Stomach (tissue), 4 donors: ENCODE measurements at regions not wholly inside any gene's neighbourhood (a gene's known extent, or its start where the extent isn't known, plus 50 kb on each side); places are given as distances from the start of the nearest gene placed in this dataset.

Experiments used
- EP300 ChIP-seq: sonication (generic); formaldehyde crosslinking; IDR thresholded peaks from one replicate; pipeline ENCODE4 v1.6.1; 2017; ENCODE audit warnings: antibody characterized with exemption
- TF ChIP-seq, protein P1 (sequence below), 7 experiments: fragments of 450-650 bp in 4 of 7; fragments of 200-600 bp in 3 of 7; sonication (generic) in 3 of 7; IDR thresholded peaks; one replicate each; pipeline ENCODE4 v1.5.1; 2016 to 2019; ENCODE audit warnings: antibody characterized with exemption in 7 of 7, control low read depth in 2 of 7, mild to moderate bottlenecking in 1 of 7

DNA sequence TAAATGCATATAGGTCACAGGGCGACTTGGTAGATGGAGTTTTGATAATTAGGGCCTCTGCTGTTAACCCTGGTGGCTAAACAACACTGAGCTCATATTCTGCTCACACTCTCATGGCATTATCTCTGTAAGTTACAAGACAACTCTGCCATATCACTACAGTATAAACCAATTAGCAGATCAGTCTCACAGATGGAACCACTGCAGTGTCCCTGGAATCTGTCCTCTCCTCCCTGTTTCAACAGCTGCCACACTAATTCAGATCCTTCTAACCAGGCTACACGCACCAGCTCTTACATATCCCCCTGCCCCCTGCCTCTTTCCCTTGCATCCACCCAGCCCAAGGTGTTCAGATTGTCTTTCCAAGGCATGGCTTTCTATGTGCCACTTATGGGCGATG lies 161.0 kb upstream of the RMST start:
- no peak for TF ChIP-seq EP300
- TF ChIP-seq, protein P1, sequence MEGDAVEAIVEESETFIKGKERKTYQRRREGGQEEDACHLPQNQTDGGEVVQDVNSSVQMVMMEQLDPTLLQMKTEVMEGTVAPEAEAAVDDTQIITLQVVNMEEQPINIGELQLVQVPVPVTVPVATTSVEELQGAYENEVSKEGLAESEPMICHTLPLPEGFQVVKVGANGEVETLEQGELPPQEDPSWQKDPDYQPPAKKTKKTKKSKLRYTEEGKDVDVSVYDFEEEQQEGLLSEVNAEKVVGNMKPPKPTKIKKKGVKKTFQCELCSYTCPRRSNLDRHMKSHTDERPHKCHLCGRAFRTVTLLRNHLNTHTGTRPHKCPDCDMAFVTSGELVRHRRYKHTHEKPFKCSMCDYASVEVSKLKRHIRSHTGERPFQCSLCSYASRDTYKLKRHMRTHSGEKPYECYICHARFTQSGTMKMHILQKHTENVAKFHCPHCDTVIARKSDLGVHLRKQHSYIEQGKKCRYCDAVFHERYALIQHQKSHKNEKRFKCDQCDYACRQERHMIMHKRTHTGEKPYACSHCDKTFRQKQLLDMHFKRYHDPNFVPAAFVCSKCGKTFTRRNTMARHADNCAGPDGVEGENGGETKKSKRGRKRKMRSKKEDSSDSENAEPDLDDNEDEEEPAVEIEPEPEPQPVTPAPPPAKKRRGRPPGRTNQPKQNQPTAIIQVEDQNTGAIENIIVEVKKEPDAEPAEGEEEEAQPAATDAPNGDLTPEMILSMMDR (IDR thresholded peaks at IDR 0.05): no peak
